IPS DF 4.7 (cell line): ENCODE measurements at regions not wholly inside any gene's neighbourhood (a gene's known extent, or its start where the extent isn't known, plus 50 kb on each side); places are given as distances from the start of the nearest gene placed in this dataset.

ENCODE experiments used
- DNase-seq: peaks from one replicate; pipeline ENCODE4 v3.0.0-alpha.2; 2013; ENCODE audit warnings: low spot score; ENCODE audit errors: extremely low read depth

DNA sequence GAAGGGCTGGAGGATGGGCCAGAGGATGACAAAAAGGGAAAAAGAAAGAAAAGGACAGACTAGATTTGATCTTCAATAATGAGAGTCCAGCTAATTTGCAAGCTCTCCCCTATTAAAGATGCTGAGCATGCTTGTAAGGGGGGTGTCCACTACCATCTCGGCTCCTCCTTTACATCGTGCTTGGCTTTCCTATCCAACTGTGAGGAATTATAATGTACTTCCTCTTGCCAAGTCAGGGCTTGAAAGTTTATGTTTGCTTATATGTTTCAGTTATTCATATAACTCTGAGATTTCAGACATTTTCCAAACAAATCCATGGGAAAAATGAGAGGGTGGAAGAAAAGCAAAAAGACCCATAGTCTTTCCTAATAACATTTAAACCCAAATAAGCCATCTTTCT lies 387.1 kb downstream of the METTL15 start:
- DNase-seq = no peak

DNA sequence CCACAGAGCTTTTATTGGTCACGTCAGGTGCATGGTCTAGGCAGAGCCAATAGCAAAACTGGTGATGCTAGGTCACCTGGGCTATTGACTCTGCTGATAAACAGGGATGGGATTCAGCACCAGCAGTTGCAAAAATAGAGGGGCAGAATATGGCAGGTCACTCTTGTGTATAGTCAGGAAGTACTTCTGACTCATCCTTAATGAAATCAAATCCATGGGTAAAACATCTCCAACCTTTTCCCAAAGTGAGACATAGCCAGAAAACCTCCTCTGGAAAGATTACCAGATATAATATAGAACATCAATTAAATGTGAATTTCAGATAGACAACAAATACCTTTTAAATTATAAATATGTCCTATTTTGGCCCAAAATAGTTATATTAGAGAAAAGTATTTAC lies 383.2 kb downstream of the METTL15 start:
- no peak for DNase-seq

DNA sequence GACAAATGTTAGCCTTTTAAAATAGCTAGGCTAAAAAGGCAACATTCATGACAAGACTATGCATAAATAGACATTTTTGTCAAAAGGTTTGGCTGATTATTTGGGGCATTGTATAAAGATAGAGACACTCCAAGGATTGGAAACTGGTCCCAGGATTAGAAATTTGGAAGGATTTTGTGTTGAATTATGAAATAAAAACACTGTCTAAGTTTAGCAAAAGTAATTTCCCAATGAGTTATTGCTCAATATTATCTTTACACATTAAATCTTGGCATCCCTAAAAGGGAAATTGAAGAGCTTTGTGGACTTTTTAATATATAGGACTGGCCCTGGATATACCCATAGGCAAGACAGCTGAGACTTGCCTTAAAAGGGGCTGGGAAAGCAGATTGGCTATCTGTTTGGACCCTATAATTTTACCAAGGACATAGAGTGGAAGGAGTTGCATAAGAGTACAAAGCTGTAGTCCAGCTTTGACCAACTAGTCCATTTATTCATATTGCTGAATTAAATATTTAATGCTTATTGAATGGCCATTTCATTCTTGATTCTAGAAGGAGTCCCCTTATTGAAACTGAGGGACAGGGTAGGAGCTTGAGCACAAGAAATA lies 382.7 kb downstream of the METTL15 start:
- DNase-seq = no peak

DNA sequence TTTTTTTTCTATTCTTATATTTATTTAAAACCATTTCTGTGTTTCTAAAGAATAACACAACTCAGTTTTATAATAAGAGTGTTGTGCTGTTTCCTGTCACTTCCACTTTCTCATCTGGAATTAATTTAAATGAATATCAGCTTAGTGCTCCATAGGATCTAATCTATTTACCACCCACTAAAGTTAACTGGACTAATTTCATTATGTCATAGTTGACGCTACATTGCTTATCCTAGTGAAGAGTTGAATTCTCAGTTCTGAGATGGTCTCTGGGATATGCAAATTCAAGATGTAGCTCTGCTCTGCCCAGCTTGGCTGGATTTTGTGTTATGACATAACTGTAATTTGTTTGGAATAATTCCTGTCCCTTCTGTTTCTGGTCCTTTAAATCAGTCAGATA lies 380.1 kb downstream of the METTL15 start:
- no peak for DNase-seq

DNA sequence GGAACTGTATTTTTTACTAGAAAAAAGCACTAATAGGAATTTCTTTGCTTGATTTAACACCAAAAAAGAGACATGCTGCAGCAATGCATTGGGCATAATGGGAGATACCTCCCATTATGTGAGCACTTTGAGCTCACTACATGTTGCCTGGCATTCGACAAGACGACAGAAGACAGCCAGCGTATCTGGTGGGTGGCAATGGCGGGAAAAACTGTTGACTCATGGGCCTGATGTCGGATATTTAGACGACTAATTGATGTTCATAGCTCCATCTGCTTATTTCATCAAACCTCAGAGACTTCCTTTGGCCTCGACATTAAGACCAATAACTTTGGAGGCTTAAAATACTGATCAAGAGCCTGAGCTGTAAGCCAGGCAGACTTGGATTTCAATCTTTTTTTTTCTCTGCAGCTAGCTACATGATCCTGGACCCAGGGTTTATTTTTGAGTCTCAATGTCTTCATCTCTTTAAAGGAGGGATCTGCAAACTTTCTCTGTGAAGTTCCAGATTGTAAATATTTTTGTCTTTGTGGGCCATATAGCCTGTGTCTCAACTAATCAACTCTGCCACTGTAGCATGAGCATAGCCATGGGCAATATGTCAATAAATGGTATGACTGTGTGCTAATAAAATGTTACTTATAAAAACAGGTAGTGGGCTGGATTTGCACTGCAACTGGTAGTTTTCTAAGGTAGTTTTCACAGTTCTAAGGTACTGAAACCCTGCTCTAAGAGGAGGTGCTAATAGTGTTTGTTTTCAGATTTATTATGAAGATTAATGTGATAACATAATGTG lies 375.1 kb downstream of the METTL15 start:
- DNase-seq = no peak

DNA sequence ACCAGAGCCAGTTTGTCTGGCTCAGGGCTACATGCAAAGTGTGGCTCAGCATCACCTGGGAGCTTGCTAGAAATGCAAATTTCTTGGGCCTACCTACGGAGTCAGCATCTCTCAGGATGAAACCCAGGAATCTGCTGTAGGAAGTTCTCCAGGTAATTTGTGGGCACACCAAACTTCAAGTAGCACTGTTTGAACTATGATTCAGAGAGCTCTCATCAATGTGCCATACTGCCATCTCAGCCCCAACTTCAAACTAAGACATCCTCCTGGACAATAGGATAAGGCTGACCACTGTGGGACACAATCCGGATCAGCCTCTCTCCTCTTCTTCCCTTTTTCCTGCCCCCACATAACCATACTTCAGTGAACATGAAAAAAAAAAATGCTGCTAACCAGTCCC lies 374.5 kb downstream of the METTL15 start:
- DNase-seq = no peak

DNA sequence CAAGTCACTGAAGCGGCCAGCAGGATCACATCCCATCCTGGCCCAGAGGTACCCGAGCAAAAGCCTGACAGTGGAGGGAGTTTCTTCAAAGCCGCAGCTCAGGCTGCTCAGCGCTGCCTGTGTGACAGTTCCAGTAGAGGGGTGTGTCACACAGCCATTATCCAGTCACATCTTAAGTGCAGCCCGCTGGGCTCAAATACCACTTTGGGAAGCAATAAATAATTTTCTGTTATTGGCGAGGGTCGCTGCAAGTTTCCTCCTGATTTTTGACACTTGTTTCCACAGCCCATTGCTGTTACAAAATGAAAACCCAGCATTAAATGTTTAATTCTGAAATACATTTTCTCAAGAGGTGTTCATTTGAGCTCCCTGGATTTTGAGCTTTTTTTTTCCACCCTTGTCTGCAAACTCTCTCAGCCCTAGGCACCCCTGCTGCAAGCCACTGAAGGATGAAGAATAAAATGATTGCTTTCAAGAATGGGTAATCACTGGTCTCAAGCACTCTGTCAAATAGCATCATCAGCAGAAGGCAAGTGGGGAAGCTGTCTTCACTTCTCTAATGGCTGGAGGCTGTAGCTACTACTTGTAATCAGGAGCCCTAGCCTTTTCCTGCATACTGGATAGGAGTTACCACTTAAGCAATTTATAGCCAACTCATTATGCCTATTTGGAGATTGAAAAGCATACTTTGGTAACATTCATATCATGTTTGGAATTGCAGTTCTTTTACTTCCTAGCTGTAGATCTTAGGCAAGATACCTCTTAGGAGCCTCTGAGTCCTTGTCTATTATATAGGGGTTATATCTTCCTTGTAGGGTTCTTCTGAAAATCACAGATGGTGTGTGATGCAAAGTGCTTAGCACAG lies 373.7 kb downstream of the METTL15 start:
- no peak for DNase-seq

DNA sequence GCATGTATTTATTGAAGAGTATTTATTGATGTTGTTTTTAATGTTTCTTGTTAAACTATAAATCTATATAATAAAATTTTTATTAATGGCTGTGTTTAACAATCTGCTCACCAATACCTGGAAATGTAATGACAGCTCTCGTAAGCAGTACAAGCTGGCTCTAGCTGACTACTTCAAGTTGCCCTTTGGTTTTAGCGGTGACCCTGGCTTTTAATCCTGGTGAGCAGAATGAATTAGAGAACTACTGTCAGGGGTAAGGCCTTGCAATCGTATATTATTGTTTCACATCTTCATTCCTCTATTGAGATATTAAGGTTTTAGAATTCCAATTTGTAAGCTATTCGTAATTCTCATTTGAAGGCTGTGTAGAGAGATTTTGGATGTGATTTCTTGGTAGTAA lies 372.2 kb downstream of the METTL15 start:
- DNase-seq = no peak

DNA sequence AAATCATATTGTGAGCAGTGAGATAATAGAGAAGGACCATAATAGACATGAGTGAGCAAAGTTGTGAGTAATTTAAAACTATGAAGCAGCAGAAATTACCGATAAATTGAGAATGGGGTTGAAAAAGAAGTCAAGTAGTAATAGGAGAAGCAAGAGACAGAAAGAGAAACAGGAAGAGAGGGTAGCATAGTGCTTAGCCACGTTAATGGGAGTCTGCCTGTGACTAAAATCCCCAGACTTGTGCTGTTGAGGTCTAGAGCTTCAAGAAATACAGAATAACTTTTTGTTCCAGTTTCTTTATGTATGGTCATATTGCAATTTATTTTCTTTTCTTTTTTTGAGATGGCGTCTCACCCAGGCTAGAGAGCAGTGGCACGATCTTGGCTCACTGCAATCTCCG lies 368.7 kb downstream of the METTL15 start:
- no peak for DNase-seq

DNA sequence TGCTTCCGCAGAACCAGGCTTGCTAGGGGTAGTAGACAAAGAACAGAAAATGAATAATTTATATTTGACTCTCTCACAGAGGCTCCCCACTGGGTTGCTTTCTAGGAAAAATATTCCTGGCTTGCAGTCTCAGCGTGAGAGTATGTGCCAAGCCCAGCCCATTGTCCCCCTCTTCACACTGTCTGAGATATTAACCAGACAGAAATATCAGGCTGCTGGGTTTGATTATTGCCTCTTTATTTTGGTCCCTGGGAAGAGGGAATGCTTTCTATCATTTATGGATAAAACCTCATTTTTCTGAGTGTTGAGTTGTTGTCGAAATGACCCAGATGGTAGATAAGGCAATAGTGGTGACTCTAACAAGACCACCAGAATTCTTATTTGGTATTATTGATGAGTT lies 367.9 kb downstream of the METTL15 start:
- no peak for DNase-seq

DNA sequence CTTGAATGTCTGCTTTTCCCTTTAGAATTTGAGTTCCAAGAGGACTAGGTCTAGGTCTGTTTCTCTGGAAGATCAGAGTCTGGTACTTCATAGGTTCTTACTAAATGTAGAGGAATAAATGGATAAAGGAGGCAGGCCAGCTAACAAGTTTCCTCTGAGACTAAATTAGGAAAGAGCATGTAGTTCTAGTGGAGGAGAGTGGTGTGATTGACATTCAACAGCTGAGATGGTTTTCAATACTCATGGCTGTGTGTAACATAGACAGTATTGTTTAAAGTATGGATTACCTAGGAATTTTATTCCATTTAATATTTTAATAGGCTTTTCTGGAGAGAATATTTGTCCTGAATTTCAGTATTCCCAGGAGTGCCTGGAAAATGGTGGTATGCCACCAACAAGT lies 364.7 kb downstream of the METTL15 start:
- DNase-seq = no peak

DNA sequence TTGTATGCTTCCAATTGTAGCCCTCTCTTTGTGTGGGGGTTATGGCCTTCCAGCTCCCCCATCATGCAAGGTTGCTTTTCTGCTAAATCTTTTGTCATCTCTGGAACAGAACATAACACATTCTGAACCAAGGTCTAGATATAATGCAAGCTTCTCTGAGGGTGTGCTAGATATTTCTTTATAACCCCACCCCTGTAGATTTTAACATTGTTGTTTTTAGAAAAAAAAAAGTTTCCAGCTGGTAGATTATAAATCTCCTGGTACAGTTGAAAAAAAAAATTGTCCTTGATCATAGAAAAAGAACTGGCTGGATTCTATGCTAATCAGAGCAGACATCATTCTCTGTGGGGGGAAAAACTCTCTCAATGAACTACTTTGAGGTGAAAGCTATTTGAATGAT lies 363.3 kb downstream of the METTL15 start:
- no peak for DNase-seq

DNA sequence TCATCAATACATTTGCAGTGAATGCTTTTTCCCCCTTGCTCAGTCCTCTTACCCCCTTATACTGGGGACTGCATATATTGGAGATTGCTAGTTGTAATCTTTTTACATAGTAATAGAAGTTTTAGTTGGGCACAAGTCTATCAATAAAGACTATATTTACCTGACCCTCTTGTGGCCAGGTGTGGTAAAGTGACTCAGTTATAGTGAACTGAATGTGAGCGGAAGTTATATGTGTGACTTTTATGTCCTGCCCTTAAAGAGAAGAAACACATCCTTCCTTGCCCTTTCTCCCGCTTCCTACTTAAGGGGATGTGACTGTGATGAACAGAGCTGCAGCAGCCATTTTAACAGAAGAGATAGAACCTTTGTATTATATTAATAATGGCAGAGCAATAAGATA lies 362.0 kb downstream of the METTL15 start:
- DNase-seq = no peak

DNA sequence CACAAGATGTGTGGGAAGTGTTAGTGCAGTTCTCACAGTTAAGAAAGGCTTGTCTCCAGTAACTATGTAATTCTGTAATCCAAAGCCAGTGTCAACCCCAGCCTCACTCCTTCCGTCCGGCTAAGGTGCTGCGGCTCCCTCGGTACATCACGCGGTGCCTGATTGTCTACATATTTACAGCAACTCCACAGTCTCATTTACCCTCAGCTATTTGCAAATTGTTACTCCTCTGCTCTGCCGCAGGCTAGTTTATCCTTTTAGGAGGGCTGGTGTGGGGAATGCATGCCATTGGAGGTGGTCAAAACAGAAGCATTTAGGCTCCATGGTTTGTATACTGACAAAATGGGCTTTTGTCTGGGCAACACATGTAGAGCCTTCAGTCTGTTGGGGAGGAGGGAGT lies 358.3 kb downstream of the METTL15 start:
- DNase-seq = no peak

DNA sequence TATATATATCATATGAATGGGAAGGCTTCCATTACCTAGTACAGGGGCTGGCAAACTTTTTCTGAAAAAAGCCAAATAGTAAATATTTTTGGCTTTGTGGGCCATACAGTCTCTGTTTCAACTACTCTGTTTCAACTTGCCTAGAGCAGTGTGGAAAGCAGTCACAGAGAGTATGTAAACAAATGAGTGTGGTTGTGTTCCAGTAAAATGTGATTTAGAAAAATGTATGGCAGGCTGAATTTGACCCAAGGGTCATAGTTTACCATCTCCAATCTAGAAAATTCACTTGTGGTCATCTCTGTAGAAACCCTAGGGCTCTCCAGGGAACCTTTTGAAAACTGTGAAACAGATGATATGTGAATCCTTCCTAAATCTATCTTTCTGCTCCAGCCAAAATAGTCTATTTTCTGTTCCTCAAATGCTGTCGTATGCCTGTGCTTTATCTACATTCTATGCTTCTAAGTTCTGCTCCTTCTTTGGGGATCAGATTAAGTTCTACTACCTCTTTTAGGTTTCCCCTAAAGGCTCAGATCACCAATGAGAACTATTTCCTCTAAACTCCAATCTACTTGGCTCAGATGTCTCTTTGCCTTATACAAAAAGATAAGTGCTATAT lies 356.2 kb downstream of the METTL15 start:
- DNase-seq = no peak

DNA sequence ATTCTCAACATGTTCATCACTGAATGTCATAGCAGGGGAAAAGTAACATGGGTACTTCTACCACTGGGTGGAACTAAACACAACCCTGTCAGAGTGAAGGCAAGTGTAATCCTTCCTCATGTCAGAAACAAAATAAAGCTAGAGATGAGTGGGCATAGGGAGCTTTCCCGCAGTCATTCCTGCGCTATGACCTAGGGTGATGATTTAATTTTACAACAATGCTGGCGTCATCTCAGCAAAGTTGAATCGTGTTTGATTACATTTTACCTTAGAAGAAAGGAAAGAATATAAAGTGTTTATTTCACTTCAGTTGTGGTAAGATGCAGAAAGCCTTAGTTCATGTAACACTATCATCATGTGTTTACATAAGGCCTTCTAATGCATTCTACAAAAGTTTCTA lies 355.6 kb downstream of the METTL15 start:
- no peak for DNase-seq

DNA sequence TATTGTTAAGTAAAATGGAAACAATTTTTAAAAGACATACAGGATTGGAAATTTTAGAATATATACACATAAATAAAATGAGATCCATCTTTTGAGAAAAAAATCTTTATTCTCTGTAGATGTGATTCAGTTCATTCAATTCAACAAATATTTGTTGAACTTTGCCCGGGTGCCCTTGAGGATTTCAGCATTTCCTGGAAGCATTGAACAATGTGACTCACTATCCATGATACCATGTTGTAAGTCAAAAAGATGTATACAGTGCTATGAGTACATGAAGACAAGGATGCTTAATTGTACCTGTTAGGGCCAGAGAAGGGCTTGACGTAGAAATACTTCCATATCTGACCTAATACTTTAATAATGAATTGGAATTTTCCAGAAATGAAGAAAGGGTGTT lies 353.7 kb downstream of the METTL15 start:
- DNase-seq = no peak

DNA sequence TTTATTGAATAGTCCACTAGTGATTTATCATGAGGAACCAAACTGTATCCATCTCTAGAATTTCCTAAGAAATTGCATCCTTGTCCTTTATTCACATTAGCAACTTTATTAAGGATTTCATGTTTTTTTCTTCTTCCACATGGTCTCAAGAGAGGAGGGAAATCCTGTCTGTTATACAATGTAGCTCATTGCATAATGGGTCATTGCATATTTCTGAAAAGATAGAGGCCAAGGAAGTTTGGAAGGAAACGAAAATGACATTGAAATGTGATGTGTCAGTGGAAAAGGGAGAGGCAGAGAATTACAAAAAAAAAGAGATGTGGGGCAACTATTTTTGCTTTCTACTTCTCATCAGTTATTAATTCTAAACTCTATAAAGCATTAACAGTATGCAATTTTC lies 353.1 kb downstream of the METTL15 start:
- DNase-seq = no peak

DNA sequence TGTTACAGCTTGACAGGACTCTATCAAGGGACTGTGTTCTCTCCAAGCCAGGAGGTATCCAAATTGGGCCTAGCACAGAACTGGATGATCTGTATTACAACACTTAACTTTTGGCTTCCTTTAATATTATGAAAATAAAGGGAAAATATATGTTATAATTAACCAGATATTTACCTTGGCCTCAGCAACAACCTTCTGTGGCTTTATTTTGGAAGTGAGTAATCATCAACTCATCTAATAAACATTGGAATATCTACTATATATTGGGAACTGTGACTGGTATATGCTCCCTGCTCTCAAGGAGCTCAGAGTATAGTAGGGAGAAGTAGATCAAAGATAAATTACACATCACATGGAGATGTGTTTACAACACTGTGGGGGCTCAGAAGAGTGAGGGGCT lies 352.2 kb downstream of the METTL15 start:
- DNase-seq = no peak

DNA sequence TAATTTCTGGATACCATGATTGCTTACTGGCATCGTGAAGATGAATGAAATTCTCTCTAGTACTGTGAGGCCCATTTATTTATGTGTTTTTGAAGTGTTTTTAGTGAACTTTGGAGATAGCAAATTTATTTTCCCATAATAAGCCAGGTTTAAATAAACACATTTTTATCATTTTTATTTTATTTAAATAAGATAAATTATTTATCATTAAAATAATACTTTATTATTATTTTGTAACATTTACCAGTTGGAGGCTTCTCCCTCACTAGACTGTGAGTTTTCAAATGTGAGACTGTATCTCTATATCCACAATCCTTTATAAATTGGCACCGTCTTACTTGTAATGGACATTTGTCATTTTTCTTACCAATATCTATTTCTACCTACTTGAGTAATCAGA lies 351.7 kb downstream of the METTL15 start:
- DNase-seq = no peak

DNA sequence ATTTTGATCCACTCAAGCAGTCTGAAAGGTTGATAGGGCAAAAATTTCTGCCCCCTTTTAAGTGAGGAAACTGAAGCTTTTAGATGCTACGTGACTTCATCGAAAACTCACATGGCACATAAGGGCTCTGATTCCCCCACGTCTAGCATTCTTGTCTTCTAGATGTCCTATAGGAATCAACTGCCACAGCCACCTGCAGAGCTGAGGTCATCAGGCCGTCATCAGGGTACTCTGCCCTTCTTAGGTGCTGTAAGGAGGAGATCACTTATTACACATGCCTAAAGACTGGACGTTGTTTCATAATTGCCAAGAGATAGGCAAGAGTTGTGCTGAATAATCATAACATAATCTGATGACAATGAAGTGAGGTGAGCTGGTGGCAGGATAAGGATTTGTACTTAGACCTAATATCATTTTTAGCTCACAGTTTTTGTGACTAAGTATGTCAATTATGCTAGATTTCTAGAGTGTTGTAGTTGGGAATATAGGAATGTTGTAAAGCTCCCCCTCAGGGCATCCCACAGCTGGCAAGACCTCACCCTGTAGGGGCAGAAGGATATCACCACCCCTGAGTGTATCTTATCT lies 349.4 kb downstream of the METTL15 start:
- no peak for DNase-seq

DNA sequence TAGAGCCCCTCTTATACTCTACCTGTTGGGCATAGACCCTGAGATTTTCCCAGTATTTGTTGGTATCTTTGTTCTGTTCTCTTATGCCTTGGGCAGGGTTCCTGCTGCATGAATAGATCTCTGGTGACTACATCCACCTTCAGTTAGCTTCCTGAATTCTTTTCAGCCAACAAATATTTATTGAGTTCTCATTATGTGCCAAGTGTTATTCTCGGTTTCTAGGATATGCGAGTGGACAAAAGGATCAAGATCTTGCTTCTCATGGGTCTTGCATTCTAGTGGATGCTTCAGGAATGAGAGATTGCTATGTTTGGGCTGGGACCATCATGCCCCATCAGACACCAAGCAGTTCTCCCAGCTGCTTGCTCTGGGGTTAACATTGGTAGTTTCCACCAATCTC lies 340.0 kb downstream of the METTL15 start:
- DNase-seq = no peak
